Skeletal muscle tissue (tissue), 3 donors: ENCODE measurements at regions not wholly inside any gene's neighbourhood (a gene's known extent, or its start where the extent isn't known, plus 50 kb on each side); places are given as distances from the start of the nearest gene placed in this dataset.

ENCODE experiments used
- H3K27ac ChIP-seq: one replicate; pipeline ENCODE4 v1.7.0; 2013; ENCODE audit warnings: mild to moderate bottlenecking, low read depth, low read length, inconsistent platforms
- H3K27me3 ChIP-seq, 3 donors: one replicate each; pipeline ENCODE4 v1.7.0; 2013; ENCODE audit warnings: low read length in 3 of 3; ENCODE audit not compliant: control insufficient read depth in 3 of 3, insufficient read depth in 3 of 3
- H3K36me3 ChIP-seq, 3 donors: one replicate each; pipeline ENCODE4 v1.7.0; 2013; ENCODE audit warnings: low read length in 3 of 3; ENCODE audit not compliant: control insufficient read depth in 3 of 3, insufficient read depth in 3 of 3
- H3K4me1 ChIP-seq, 3 donors: one replicate each; pipeline ENCODE4 v1.7.0; 2013; ENCODE audit warnings: low read length in 3 of 3, mild to moderate bottlenecking in 3 of 3; ENCODE audit not compliant: control insufficient read depth in 3 of 3, insufficient read depth in 3 of 3
- H3K4me3 ChIP-seq, 3 donors: one replicate each; pipeline ENCODE4 v1.7.0; 2013; ENCODE audit warnings: low read length in 3 of 3
- H3K9ac ChIP-seq, 3 donors: one replicate each; pipeline ENCODE4 v1.7.0; 2013; ENCODE audit warnings: low read length in 3 of 3, mild to moderate bottlenecking in 3 of 3, moderate library complexity in 2 of 3, low read depth in 1 of 3
- H3K9me3 ChIP-seq, 3 donors: one replicate each; pipeline ENCODE4 v1.7.0; 2013; ENCODE audit warnings: low read length in 3 of 3; ENCODE audit not compliant: control insufficient read depth in 3 of 3
- donor health status: Osteomylitis.

GRCh38 chr10:112022196-112022595 lies 161.4 kb downstream of the GPAM start:
- Histone ChIP-seq H3K4me1 (no peaks in the 10 kb centered on the region), H3K9ac (no peak overlapping the region), H3K9me3 (no peaks in the 10 kb centered on the region)

GRCh38 chr10:112024079-112024478 lies 159.5 kb downstream of the GPAM start:
- Histone ChIP-seq H3K36me3 (no peaks in the 10 kb centered on the region), H3K4me3 (no peak overlapping the region), H3K9ac (no peak overlapping the region), H3K4me1 (no peaks in the 10 kb centered on the region), H3K27ac (no peak overlapping the region), H3K27me3 (no peaks in the 10 kb centered on the region), H3K9me3 (no peaks in the 10 kb centered on the region)

More at GRCh38 chr10:112022196-112022595, 161.4 kb downstream of the GPAM start:
- Histone ChIP-seq H3K4me3 (no peak overlapping the region), H3K27ac (no peak overlapping the region), H3K36me3 (no peaks in the 10 kb centered on the region), H3K27me3 (no peaks in the 10 kb centered on the region)

- Histone ChIP-seq H3K9ac (no peak overlapping the region), H3K36me3 (no peaks in the 10 kb centered on the region), H3K27me3 (no peaks in the 10 kb centered on the region), H3K27ac (no peak overlapping the region), H3K9me3 (no peaks in the 10 kb centered on the region), H3K4me3 (no peak overlapping the region), H3K4me1 (no peaks in the 10 kb centered on the region)
These were observed 158.3 kb downstream of the GPAM start for GRCh38 chr10:112025228-112025627.

GRCh38 chr10:112026438-112026837 lies 157.1 kb downstream of the GPAM start:
- Histone ChIP-seq H3K9me3 (no peaks in the 10 kb centered on the region), H3K4me3 (no peak overlapping the region)

GRCh38 chr10:112027731-112028280 lies 155.8 kb downstream of the GPAM start:
- H3K27ac ChIP-seq: no peak overlapping the region
- H3K9ac ChIP-seq: no peak overlapping the region
- H3K4me1 ChIP-seq: no peaks in the 10 kb centered on the region
- H3K4me3 ChIP-seq: no peak overlapping the region
- H3K36me3 ChIP-seq: no peaks in the 10 kb centered on the region
- H3K27me3 ChIP-seq: no peaks in the 10 kb centered on the region
- H3K9me3 ChIP-seq: no peaks in the 10 kb centered on the region

More at GRCh38 chr10:112026438-112026837, 157.1 kb downstream of the GPAM start:
- Histone ChIP-seq H3K4me1 (no peaks in the 10 kb centered on the region), H3K27me3 (no peaks in the 10 kb centered on the region), H3K27ac (no peak overlapping the region), H3K9ac (no peak overlapping the region), H3K36me3 (no peaks in the 10 kb centered on the region)

- no peaks in the 10 kb centered on the region for H3K36me3 ChIP-seq
- no peak overlapping the region for H3K9ac ChIP-seq
- H3K9me3 ChIP-seq: no peaks in the 10 kb centered on the region
- no peak overlapping the region for H3K4me3 ChIP-seq
- H3K4me1 ChIP-seq: no peaks in the 10 kb centered on the region
- no peaks in the 10 kb centered on the region for H3K27me3 ChIP-seq
- H3K27ac ChIP-seq: no peak overlapping the region
These were observed 153.1 kb downstream of the GPAM start for GRCh38 chr10:112030431-112030830.

- H3K9me3 ChIP-seq: no peaks in the 10 kb centered on the region
- H3K4me1 ChIP-seq: no peaks in the 10 kb centered on the region
- H3K36me3 ChIP-seq: peaks cover 0 to 2% (median 0%) of the 10 kb centered on the region in 3 donors
- H3K27ac ChIP-seq: no peak overlapping the region
- no peaks in the 10 kb centered on the region for H3K27me3 ChIP-seq
- H3K9ac ChIP-seq: no peak overlapping the region
- H3K4me3 ChIP-seq: no peak overlapping the region
These were observed 143.7 kb downstream of the GPAM start for GRCh38 chr10:112039823-112040222.

- Histone ChIP-seq H3K9ac (no peak overlapping the region), H3K4me3 (no peak overlapping the region), H3K9me3 (no peaks in the 10 kb centered on the region), H3K4me1 (no peaks in the 10 kb centered on the region), H3K27ac (no peak overlapping the region), H3K36me3 (peaks cover 0 to 2% (median 0%) of the 10 kb centered on the region in 3 donors), H3K27me3 (no peaks in the 10 kb centered on the region)
These were observed 142.9 kb downstream of the GPAM start for GRCh38 chr10:112040696-112041095.

GRCh38 chr10:112045938-112046337 lies 137.6 kb downstream of the GPAM start:
- Histone ChIP-seq H3K36me3 (peaks cover 0 to 2% (median 0%) of the 10 kb centered on the region in 3 donors), H3K27me3 (no peaks in the 10 kb centered on the region), H3K4me3 (no peak overlapping the region), H3K27ac (no peak overlapping the region), H3K4me1 (no peaks in the 10 kb centered on the region), H3K9me3 (no peaks in the 10 kb centered on the region), H3K9ac (no peak overlapping the region)

GRCh38 chr10:112047674-112048073 lies 135.9 kb downstream of the GPAM start:
- no peaks in the 10 kb centered on the region for H3K4me1 ChIP-seq
- H3K27me3 ChIP-seq: no peaks in the 10 kb centered on the region
- no peak overlapping the region for H3K4me3 ChIP-seq
- no peak overlapping the region for H3K9ac ChIP-seq
- no peak overlapping the region for H3K27ac ChIP-seq
- no peaks in the 10 kb centered on the region for H3K9me3 ChIP-seq
- no peaks in the 10 kb centered on the region for H3K36me3 ChIP-seq
